SK-MEL-5 (cell line): ENCODE measurements at regions not wholly inside any gene's neighbourhood (a gene's known extent, or its start where the extent isn't known, plus 50 kb on each side); places are given as distances from the start of the nearest gene placed in this dataset.

Experiments used
- DNase-seq: peaks from one replicate; pipeline ENCODE4 v3.0.0-alpha.2; 2016; ENCODE audit warnings: low read depth, low spot score
- in situ Hi-C: cut with HindIII; loops from 2 replicates; pipeline ENCODE4 v1.10.0; 2016; ENCODE audit warnings: low sequenced_read_pairs, high pct_unique_total_duplicates, low pct_unique_long_range_greater_than_20kb

- in situ Hi-C loops: no loop called here
- no peak for DNase-seq
Measured at GRCh38 chr3:150081084-150081483, 110.4 kb upstream of the PFN2 start.

- in situ Hi-C loops: no loop called here
- no peak for DNase-seq
Measured at GRCh38 chr3:150080058-150080730, 109.5 kb upstream of the PFN2 start.

GRCh38 chr3:150079029-150079739 is 108.5 kb upstream of the PFN2 start:
- no peak for DNase-seq
- in situ Hi-C loops: no loop called here

GRCh38 chr3:150077581-150078247 is 107.0 kb upstream of the PFN2 start:
- in situ Hi-C loops: no loop called here
- no peak for DNase-seq

- DNase-seq: no peak
- in situ Hi-C loops: no loop called here
Measured at GRCh38 chr3:150077107-150077506, 106.4 kb upstream of the PFN2 start.

- in situ Hi-C loops: no loop called here
- no peak for DNase-seq
Measured at GRCh38 chr3:150076443-150076842, 105.7 kb upstream of the PFN2 start.

GRCh38 chr3:150075417-150075865 is 104.7 kb upstream of the PFN2 start:
- in situ Hi-C loops: no loop called here

GRCh38 chr3:150074697-150075416 is 104.2 kb upstream of the PFN2 start:
- in situ Hi-C loops: no loop called here
- no peak for DNase-seq

More at GRCh38 chr3:150075417-150075865, 104.7 kb upstream of the PFN2 start:
- no peak for DNase-seq

GRCh38 chr3:150074277-150074676 is 103.6 kb upstream of the PFN2 start:
- DNase-seq: no peak
- in situ Hi-C loops: no loop called here

GRCh38 chr3:150073513-150073912 is 102.8 kb upstream of the PFN2 start:
- DNase-seq: no peak
- in situ Hi-C loops: no loop called here

- in situ Hi-C loops: no loop called here
- DNase-seq: no peak
Measured at GRCh38 chr3:150073031-150073430, 102.3 kb upstream of the PFN2 start.

GRCh38 chr3:150072576-150072975 is 101.9 kb upstream of the PFN2 start:
- no peak for DNase-seq
- in situ Hi-C loops: no loop called here

- no peak for DNase-seq
- in situ Hi-C loops: no loop called here
Measured at GRCh38 chr3:150070271-150070670, 99.6 kb upstream of the PFN2 start.

- in situ Hi-C loops: no loop called here
- DNase-seq: no peak
Measured at GRCh38 chr3:150069633-150070032, 98.9 kb upstream of the PFN2 start.

- no peak for DNase-seq
- in situ Hi-C loops: no loop called here
Measured at GRCh38 chr3:150069154-150069527, 98.4 kb upstream of the PFN2 start.

GRCh38 chr3:150068440-150069153 is 97.9 kb upstream of the PFN2 start:
- in situ Hi-C loops: no loop called here
- peak; percentile 16 for DNase-seq

- in situ Hi-C loops: no loop called here
Measured at GRCh38 chr3:150067561-150067960, 96.9 kb upstream of the PFN2 start.

GRCh38 chr3:150064971-150065370 is 94.3 kb upstream of the PFN2 start:
- DNase-seq: no peak
- in situ Hi-C loops: no loop called here

More at GRCh38 chr3:150067561-150067960, 96.9 kb upstream of the PFN2 start:
- DNase-seq: no peak
